Psoas muscle (tissue), 7 donors: ENCODE measurements at regions not wholly inside any gene's neighbourhood (a gene's known extent, or its start where the extent isn't known, plus 50 kb on each side); places are given as distances from the start of the nearest gene placed in this dataset.

ENCODE experiments used
- ATAC-seq, 4 donors: fragments of 200-7000 bp; cut with Tn5 transposase; one replicate each; pipeline ENCODE4 v1.9.1; 2020; ENCODE audit warnings: moderate library complexity in 3 of 4, mild to moderate bottlenecking in 2 of 4
- DNase-seq, 2 donors: peaks; one replicate each; pipeline ENCODE4 v3.0.0-alpha.2; 2020
- H3K27ac ChIP-seq: fragments of 200-600 bp; one replicate; pipeline ENCODE4 v1.8.0; 2022
- H3K27me3 ChIP-seq, 3 donors: fragments of 200-600 bp in 1 of 3; one replicate each; pipeline versions ENCODE4 v1.6.1 to v1.8.0; 2013 to 2022; ENCODE audit warnings: low read length in 2 of 3, mild to moderate bottlenecking in 2 of 3, moderate library complexity in 1 of 3; ENCODE audit not compliant: insufficient read depth in 3 of 3
- H3K36me3 ChIP-seq, 2 donors: fragments of 200-600 bp in 1 of 2; one replicate each; pipeline versions ENCODE4 v1.6.1 to v1.8.0; 2013 to 2022; ENCODE audit warnings: low read depth in 1 of 2, mild to moderate bottlenecking in 1 of 2, moderate library complexity in 1 of 2; ENCODE audit not compliant: insufficient read depth in 1 of 2
- H3K4me1 ChIP-seq: fragments of 200-600 bp; one replicate; pipeline ENCODE4 v1.8.0; 2022
- H3K4me3 ChIP-seq: fragments of 200-600 bp; one replicate; pipeline ENCODE4 v1.8.0; 2022; ENCODE audit warnings: mild to moderate bottlenecking
- H3K9me3 ChIP-seq: fragments of 200-600 bp; one replicate; pipeline ENCODE4 v1.8.0; 2022
- WGBS, 3 donors: extraction: QIAGEN DNeasy Blood & Tissue Kit; methylation state at CpG; one replicate each; pipeline versions ENCODE4 v1.1.6 to v1.1.7; 2013; 5-methylcytosine and 5-hydroxymethylcytosine counted together
- intact Hi-C, 2 donors: fragments of 100-400 bp; cut with DNase I; formaldehyde crosslinking; loops; one replicate each; pipeline versions ENCODE4 v1.11.0 to v1.14.2; 2022
- TF ChIP-seq, protein P1 (sequence below): fragments of 200-600 bp; IDR thresholded peaks from one replicate; pipeline ENCODE4 v1.8.0; 2022; ENCODE audit warnings: antibody characterized with exemption
- donor health status: healthy with polysubstance abuse.
- donor health status: DM: no; HTN: no; CAD: no; lungs with moderate emphysema.
- donor health status: Bipolar disorder and iron deficiency.
- donor health status: healthy.
- donor health status: DM: yes; HTN: yes; CAD: no.
- donor health status: DM: no; HTN: no; CAD: no.
- donor health status: DM: yes; HTN: yes; CAD: no.

DNA sequence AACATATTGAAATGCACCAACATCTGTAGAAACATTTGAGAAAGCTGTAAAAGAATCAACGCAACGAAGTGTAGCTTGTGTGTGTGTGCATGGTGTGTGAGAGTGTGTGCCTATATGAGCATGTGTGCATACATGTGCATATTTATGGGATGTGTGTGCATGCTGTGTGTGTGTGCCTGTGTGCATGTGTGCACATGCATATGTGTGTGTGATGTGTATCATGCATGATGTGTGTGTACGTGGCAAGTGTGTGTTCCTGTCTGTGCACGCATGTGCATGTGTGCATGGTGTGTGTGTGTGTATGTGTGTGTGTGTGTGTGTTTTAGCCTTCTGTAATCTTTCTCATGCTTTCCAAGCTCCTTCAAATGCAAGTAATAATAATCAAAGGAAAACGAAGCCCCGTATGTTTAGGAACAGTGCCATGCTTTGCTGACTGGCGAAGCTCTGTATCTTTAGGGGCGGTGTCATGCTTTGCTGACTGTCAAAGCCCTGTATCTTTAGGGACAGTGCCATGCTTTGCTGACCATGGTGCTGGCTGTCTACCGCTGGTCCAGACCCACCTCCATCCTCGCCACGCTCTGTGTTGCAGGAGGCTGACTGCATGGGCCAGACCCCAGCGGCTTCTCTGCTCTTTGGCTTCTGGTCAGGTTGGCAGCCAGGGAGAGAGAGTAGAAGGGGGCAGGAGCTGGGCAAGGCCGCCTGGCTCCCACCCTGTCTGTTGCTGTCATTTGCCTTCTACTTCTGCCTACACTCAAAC is 129.2 kb downstream of the ASB1 start:
- Histone ChIP-seq H3K36me3 (no peaks in the 10 kb centered on the region), H3K27me3 (peaks cover 0 to 2% (median 0%) of the 10 kb centered on the region in 3 donors), H3K9me3 (peaks cover 14% of the 10 kb centered on the region), H3K4me1 (no peaks in the 10 kb centered on the region), H3K27ac (no peak overlapping the region), H3K4me3 (no peak overlapping the region)
- TF ChIP-seq, protein P1, sequence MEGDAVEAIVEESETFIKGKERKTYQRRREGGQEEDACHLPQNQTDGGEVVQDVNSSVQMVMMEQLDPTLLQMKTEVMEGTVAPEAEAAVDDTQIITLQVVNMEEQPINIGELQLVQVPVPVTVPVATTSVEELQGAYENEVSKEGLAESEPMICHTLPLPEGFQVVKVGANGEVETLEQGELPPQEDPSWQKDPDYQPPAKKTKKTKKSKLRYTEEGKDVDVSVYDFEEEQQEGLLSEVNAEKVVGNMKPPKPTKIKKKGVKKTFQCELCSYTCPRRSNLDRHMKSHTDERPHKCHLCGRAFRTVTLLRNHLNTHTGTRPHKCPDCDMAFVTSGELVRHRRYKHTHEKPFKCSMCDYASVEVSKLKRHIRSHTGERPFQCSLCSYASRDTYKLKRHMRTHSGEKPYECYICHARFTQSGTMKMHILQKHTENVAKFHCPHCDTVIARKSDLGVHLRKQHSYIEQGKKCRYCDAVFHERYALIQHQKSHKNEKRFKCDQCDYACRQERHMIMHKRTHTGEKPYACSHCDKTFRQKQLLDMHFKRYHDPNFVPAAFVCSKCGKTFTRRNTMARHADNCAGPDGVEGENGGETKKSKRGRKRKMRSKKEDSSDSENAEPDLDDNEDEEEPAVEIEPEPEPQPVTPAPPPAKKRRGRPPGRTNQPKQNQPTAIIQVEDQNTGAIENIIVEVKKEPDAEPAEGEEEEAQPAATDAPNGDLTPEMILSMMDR = no peak
- intact Hi-C loops = no loop called here
- DNase-seq = no peak
- WGBS, 3 donors = 77 to 79% (median 78%) methylated on average over 13 of the region's 13 CpGs
- no peak for ATAC-seq

DNA sequence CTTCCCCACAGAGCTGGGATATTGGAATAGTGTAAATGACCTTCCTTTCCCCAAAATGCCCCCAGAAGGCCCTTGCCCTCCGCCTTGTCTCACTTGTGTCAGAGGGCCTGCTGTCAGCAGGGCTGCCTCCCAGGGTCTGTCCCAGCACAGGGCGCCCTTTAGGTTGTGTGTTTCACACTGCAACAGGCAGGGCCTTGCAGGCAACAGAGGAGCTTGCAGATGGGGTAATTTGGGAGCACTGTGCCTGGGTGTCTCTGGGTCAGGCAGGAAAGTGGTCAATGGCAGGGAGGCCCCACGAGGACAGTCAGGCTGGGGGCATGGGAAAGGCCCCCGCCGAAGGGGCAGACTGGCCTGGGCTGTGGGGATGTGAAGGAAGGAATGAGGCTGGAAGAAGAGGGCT is 130.7 kb downstream of the ASB1 start:
- Histone ChIP-seq H3K4me3 (no peak overlapping the region), H3K27ac (no peak overlapping the region), H3K9me3 (peaks cover 14% of the 10 kb centered on the region), H3K36me3 (no peaks in the 10 kb centered on the region), H3K4me1 (no peaks in the 10 kb centered on the region), H3K27me3 (peaks cover 0 to 2% (median 0%) of the 10 kb centered on the region in 3 donors)
- 83 to 93% (median 93%) methylated on average over 5 of the region's 5 CpGs for WGBS, 3 donors
- intact Hi-C loops = no loop called here
- DNase-seq = no peak
- TF ChIP-seq, protein P1 = no peak
- no peak for ATAC-seq

DNA sequence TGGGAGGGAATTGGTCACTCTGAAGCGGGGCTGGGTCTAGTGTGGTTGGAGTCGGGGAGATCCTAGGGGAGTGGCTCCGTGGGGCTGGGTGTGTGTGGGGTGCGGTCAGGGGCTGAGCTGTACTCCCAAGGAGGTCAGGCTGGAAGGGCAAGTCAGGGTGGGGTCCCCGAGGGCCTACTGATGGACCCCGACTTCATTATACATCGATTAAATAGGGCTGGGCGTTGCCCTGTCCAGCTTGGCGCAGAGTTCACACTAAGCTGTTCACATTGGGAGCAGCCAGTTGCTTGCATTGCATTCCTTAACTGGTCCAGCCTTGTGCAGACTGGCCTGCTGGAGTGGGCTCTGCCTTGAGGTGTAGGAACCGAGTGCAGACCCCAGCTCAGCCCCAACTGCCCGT is 131.2 kb downstream of the ASB1 start:
- ATAC-seq (no peak), DNase-seq (no peak)
- Histone ChIP-seq H3K4me3 (no peak overlapping the region), H3K4me1 (no peaks in the 10 kb centered on the region), H3K27ac (no peak overlapping the region), H3K36me3 (no peaks in the 10 kb centered on the region), H3K9me3 (peaks cover 10% of the 10 kb centered on the region), H3K27me3 (peaks cover 0 to 2% (median 0%) of the 10 kb centered on the region in 3 donors)
- TF ChIP-seq, protein P1 = no peak
- WGBS, 3 donors = 76 to 91% (median 86%) methylated on average over 11 of the region's 11 CpGs
- intact Hi-C loops = no loop called here

DNA sequence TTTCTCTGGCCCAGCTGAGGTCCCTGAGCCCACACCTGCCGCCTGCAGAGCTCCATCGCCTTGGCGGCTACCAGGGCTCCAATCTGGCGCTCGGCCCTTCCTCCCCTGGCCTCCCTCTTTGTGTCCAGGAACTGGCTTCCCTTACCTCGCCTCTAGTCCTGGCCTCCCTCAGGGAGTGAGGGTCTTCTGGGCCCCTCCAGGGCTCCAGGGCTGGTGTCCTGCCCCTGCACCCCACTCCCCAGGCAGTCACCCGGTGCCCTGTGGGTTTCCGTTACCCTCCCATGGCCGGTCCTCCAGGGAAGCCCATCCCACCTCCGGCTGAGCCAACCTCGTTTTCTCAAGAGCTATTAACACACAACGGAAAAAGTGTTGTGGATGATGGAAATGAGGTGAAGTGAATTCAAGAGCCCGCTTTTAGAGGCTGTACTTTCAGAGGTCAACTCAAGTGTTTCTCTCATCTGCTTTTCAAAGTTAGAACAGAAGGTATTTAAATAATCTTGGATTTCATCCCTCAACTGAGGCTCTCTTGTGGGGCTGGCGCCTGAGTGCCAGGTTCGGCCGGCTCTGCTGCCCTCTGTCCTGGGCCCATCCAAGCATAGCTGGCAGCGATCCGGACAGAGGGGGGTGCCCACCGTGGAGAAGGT is 131.9 kb downstream of the ASB1 start:
- H3K27me3 ChIP-seq = peaks cover 0 to 2% (median 0%) of the 10 kb centered on the region in 3 donors
- intact Hi-C loops = no loop called here
- ATAC-seq = no peak
- no peak for DNase-seq
- WGBS, 3 donors = 88 to 93% (median 88%) methylated on average over 19 of the region's 19 CpGs
- H3K9me3 ChIP-seq = peaks cover 3% of the 10 kb centered on the region
- H3K4me3 ChIP-seq = no peak overlapping the region
- TF ChIP-seq, protein P1 = no peak
- no peaks in the 10 kb centered on the region for H3K4me1 ChIP-seq
- no peak overlapping the region for H3K27ac ChIP-seq
- H3K36me3 ChIP-seq = no peaks in the 10 kb centered on the region
